ENCODE measurements at regions not wholly inside any gene's neighbourhood (a gene's known extent, or its start where the extent isn't known, plus 50 kb on each side); places are given as distances from the start of the nearest gene placed in this dataset.

DNA sequence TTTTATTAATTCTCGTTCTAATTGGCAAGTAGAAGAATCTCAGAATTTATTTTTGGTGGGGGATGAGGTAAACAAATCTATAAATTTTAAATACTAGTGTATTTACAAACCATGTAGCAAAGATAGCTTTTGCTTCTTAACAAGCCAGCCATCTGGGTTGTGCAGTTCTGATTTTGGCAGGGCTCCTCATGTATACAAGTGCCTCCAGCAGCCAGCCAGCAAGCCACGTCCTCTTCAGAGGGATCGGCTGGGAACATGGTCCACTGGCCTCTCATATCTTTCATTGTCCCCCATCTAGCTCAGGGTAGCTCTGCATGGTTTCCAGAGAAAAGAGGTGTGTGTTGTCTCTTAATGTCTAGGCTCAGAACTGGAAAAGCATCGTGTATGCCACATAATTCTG lies 659.1 kb downstream of the MRPL39 start:
- no peaks in the 10 kb centered on the region for H3K27me3 Mint-ChIP-seq
- ChIA-PET CTCF (no interaction called here), POLR2A (no interaction called here)
- DNase-seq = no peak
- no peak overlapping the region for H3K27ac Mint-ChIP-seq
- intact Hi-C loops (cut with micrococcal nuclease) = no loop called here
- H3K4me1 Mint-ChIP-seq (ENCODE audit: low read depth) = no peaks in the 10 kb centered on the region
- no peak overlapping the region for H3K4me3 Mint-ChIP-seq
- no peaks in the 10 kb centered on the region for H3K36me3 Mint-ChIP-seq
- no peaks in the 10 kb centered on the region for H3K9me3 Mint-ChIP-seq

- no peaks in the 10 kb centered on the region for H3K4me1 Mint-ChIP-seq (ENCODE audit: low read depth)
- H3K4me3 Mint-ChIP-seq = no peak overlapping the region
- no peak overlapping the region for H3K27ac Mint-ChIP-seq
- H3K36me3 Mint-ChIP-seq = no peaks in the 10 kb centered on the region
- intact Hi-C loops (cut with micrococcal nuclease) = no loop called here
- CTCF ChIA-PET = no interaction called here
- H3K27me3 Mint-ChIP-seq = no peaks in the 10 kb centered on the region
- POLR2A ChIA-PET = no interaction called here
- H3K9me3 Mint-ChIP-seq = no peaks in the 10 kb centered on the region
- no peak for DNase-seq
Observed at GRCh38 chr21:24945910-24946309, 661.4 kb downstream of the MRPL39 start.

DNA sequence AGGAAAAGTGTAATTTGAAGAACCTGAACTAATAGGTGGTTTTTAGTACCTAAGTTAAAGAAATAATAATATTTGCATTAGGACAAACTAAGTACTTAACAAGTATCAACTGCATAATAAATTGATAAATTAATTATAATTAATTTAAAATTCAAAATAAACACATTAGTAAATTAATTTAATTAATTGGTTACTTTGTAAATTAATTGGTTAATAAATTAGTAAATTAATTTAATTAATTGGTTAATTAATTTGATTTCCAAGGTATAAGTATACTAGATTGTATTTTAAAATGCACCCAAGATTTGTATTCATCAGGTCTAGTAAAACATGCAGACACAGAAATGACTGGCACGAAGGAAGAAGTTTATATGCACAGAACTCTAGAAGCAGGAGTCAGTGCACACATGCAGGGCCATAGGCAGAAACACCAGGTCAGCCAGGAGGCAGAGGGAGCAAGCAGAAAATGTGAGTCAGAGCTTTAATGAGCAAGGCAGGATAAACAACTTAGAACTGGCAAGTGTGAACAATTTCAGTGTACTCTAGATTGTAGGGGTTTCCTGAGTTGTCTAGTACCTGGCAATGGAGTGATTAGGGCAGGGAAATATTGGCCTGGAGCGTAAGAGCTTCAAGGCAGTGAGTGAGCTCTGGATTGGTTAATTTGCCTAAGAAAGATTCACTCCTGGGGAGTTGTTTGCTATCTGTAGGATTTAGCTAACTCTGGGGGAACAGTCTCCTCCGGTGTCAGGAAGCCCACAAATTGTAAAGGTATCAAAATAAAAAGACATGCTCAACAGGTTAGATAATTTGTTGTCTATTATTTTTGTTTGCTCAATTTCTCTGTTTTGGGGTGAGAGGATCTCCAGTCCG lies 665.7 kb downstream of the MRPL39 start:
- Mint-ChIP-seq H3K27ac (no peak overlapping the region), H3K4me3 (no peak overlapping the region), H3K4me1 (ENCODE audit: low read depth) (no peaks in the 10 kb centered on the region), H3K36me3 (no peaks in the 10 kb centered on the region), H3K27me3 (no peaks in the 10 kb centered on the region), H3K9me3 (no peaks in the 10 kb centered on the region)
- intact Hi-C loops (cut with micrococcal nuclease) = no loop called here
- DNase-seq = no peak
- ChIA-PET POLR2A (no interaction called here), CTCF (no interaction called here)

DNA sequence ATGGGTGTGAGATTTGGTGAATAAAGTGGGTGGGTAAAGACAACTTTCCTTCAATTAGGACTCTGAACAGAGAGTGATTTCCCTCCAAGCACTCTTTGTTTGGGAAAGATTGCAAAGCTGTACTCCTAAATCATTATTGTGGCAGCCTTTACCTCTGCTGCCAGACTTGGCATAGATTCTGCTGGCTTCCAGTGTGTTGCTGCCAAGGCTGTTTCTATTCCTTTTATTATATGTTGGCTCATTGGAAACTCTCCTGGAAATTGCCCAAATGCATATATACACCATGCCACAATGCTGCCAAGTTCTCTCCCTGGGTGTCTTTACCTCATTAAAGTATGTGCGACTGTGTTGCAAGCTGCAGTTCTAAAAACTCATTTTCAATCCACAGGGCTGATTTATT lies 668.0 kb downstream of the MRPL39 start:
- intact Hi-C loops (cut with micrococcal nuclease) = no loop called here
- Mint-ChIP-seq H3K27me3 (no peaks in the 10 kb centered on the region), H3K36me3 (no peaks in the 10 kb centered on the region), H3K27ac (no peak overlapping the region), H3K4me3 (no peak overlapping the region), H3K9me3 (no peaks in the 10 kb centered on the region), H3K4me1 (ENCODE audit: low read depth) (no peaks in the 10 kb centered on the region)
- no peak for DNase-seq
- ChIA-PET CTCF (no interaction called here), POLR2A (no interaction called here)

DNA sequence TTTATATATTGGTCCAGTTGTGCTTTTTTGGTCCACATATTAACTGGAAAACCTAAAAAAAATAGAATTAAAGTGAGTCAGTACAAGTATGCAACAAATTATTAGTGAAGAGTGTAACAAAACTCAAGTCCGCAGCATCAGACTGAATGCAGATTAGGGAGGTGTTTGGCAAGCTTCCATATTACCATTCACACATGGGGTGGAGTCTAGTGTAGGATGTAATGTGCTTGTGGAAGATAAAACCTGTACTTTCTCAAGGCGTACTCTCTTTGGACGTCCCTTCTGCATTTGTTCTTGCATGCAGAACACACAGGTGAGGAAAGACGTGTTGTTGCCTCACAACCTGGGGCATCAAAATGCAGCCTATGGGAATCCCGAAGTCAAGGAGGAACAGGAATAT lies 668.7 kb downstream of the MRPL39 start:
- Mint-ChIP-seq H3K4me3 (no peak overlapping the region), H3K27me3 (no peaks in the 10 kb centered on the region), H3K9me3 (no peaks in the 10 kb centered on the region), H3K4me1 (ENCODE audit: low read depth) (no peaks in the 10 kb centered on the region), H3K27ac (no peak overlapping the region), H3K36me3 (no peaks in the 10 kb centered on the region)
- no peak for DNase-seq
- POLR2A ChIA-PET = no interaction called here
- intact Hi-C loops (cut with micrococcal nuclease) = no loop called here
- CTCF ChIA-PET = no interaction called here

- intact Hi-C loops (cut with micrococcal nuclease) = no loop called here
- CTCF ChIA-PET = no interaction called here
- no peaks in the 10 kb centered on the region for H3K4me1 Mint-ChIP-seq (ENCODE audit: low read depth)
Observed at GRCh38 chr21:24935991-24936390, 671.3 kb downstream of the MRPL39 start.

DNA sequence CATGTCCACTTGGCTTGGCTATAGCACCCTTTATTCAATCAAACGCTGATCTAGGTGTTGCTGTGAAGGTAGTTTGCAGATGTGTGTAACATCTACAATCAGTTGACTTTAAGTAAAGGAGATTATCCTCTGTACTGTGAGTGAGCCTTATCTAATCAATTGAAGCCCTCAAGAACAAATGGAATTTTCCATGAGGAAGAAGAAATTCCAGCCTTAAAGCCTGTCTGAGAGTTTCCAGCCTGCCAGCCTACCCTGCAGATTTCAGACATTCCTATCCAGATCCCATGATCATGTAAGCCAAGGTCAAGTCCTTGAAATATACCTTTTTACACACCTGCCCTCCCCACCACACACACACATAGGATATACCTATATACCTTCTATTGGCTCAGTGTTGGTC lies 696.7 kb downstream of the MRPL39 start:
- intact Hi-C loops (cut with micrococcal nuclease) = no loop called here
- POLR2A ChIA-PET = no interaction called here
- Mint-ChIP-seq H3K36me3 (no peaks in the 10 kb centered on the region), H3K4me1 (ENCODE audit: low read depth) (no peaks in the 10 kb centered on the region), H3K27me3 (no peaks in the 10 kb centered on the region), H3K4me3 (no peak overlapping the region), H3K9me3 (peaks cover 6% of the 10 kb centered on the region), H3K27ac (no peak overlapping the region)
- CTCF ChIA-PET = no interaction called here
- DNase-seq = no peak

More at GRCh38 chr21:24935991-24936390, 671.3 kb downstream of the MRPL39 start:
- Mint-ChIP-seq H3K27ac (no peak overlapping the region), H3K27me3 (no peaks in the 10 kb centered on the region), H3K4me3 (no peak overlapping the region), H3K9me3 (no peaks in the 10 kb centered on the region), H3K36me3 (no peaks in the 10 kb centered on the region)
- POLR2A ChIA-PET = no interaction called here
- DNase-seq = no peak

DNA sequence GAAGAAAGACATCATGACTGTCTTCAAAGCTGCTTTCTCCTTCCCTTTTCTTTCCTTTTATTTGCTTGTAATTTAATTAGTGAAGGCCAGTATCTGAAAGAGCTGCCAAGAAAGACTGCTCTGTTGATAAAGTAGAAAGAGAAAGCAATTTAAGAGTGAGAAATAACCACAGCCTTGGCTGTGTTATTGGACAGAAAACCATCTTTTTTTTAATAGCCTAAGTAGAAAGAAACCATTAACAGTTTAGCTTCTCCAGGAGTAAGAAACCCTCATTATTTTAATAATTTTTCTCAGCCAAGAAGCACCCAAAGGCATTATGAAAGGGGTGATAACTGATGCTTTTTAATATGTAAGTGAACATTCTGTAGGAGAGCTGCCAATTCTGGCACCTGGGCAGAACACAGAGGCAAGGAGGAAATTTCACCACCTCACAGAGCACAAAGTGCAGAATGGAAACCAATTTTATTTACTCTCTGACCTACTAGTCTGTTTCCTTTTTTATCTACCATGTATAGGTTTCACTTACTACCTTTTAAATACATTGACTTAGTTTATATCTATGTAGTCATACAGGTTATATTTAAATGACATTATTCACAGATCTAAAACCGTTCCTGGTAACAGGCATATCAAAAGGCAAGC lies 703.2 kb downstream of the MRPL39 start:
- ChIA-PET CTCF (interaction anchor here (1.1 kb wide), 1 partner anchor 482 kb away, joined by 4 read pairs; no protein-coding TSS in a partner anchor), POLR2A (no interaction called here)
- DNase-seq = no peak
- Mint-ChIP-seq H3K36me3 (no peaks in the 10 kb centered on the region), H3K4me1 (ENCODE audit: low read depth) (no peaks in the 10 kb centered on the region), H3K27ac (no peak overlapping the region), H3K9me3 (no peaks in the 10 kb centered on the region), H3K27me3 (no peaks in the 10 kb centered on the region), H3K4me3 (no peak overlapping the region)
- intact Hi-C loops (cut with micrococcal nuclease) = no loop called here

DNA sequence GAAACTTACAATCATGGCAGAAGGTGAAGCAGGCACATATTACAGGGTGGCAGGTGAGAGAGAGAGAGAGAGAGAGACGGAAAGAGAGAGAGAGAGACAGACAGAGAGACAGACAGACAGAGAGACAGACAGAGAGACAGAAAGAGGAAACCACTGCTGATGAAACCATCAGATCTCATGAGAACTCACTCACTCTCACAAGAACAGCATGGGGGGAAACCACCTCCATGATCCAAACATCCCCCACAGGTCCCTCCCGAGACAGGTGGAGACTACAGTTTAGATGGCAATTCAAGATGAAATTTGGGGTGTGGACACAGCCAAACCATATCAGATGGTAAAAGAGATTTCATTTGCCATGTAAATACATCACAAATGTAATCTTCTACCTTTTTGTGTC lies 708.1 kb downstream of the MRPL39 start:
- Mint-ChIP-seq H3K27me3 (no peaks in the 10 kb centered on the region), H3K4me3 (no peak overlapping the region), H3K9me3 (no peaks in the 10 kb centered on the region), H3K36me3 (no peaks in the 10 kb centered on the region), H3K4me1 (ENCODE audit: low read depth) (no peaks in the 10 kb centered on the region), H3K27ac (no peak overlapping the region)
- no peak for DNase-seq
- CTCF ChIA-PET = no interaction called here
- POLR2A ChIA-PET = no interaction called here
- intact Hi-C loops (cut with micrococcal nuclease) = loop anchor here (10.0 kb wide), 1 partner anchor 486 kb away; no protein-coding TSS in a partner anchor

DNA sequence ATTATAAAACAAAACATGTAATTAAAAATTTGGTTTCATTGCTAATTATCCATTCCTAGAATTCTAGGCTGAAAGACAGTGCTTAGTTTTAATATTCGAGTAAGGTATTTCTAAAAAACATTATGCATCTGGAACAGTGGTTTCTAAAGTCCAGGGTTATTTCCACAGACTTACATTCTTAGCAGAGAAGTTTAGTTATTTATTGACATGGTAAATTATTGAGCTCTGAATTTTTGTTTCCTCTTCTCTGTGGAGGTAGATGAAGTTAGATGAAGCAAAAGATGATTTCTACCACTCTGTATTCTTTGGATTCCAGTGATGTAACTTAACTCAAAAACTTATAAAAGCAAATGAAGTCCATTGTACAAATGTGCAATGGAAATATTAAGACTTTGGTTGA lies 709.4 kb downstream of the MRPL39 start:
- H3K36me3 Mint-ChIP-seq = no peaks in the 10 kb centered on the region
- no peaks in the 10 kb centered on the region for H3K4me1 Mint-ChIP-seq (ENCODE audit: low read depth)
- intact Hi-C loops (cut with micrococcal nuclease) = loop anchor here (10.0 kb wide), 1 partner anchor 487 kb away; no protein-coding TSS in a partner anchor
- H3K4me3 Mint-ChIP-seq = no peak overlapping the region
- no peak overlapping the region for H3K27ac Mint-ChIP-seq
- ChIA-PET CTCF (no interaction called here), POLR2A (no interaction called here)
- H3K27me3 Mint-ChIP-seq = no peaks in the 10 kb centered on the region
- no peak for DNase-seq
- peaks cover 2% of the 10 kb centered on the region for H3K9me3 Mint-ChIP-seq

- POLR2A ChIA-PET = no interaction called here
- no peaks in the 10 kb centered on the region for H3K27me3 Mint-ChIP-seq
- no peaks in the 10 kb centered on the region for H3K36me3 Mint-ChIP-seq
- CTCF ChIA-PET = interaction anchor here (1.9 kb wide), 1 partner anchor 489 kb away, joined by 6 read pairs; no protein-coding TSS in a partner anchor
- no peak for DNase-seq
- H3K9me3 Mint-ChIP-seq = peaks cover 6% of the 10 kb centered on the region
- no peak overlapping the region for H3K4me3 Mint-ChIP-seq
- intact Hi-C loops (cut with micrococcal nuclease) = loop anchor here (10.0 kb wide), 1 partner anchor 488 kb away; no protein-coding TSS in a partner anchor
- no peaks in the 10 kb centered on the region for H3K4me1 Mint-ChIP-seq (ENCODE audit: low read depth)
- no peak overlapping the region for H3K27ac Mint-ChIP-seq
Observed at GRCh38 chr21:24896735-24897124, 710.6 kb downstream of the MRPL39 start.

DNA sequence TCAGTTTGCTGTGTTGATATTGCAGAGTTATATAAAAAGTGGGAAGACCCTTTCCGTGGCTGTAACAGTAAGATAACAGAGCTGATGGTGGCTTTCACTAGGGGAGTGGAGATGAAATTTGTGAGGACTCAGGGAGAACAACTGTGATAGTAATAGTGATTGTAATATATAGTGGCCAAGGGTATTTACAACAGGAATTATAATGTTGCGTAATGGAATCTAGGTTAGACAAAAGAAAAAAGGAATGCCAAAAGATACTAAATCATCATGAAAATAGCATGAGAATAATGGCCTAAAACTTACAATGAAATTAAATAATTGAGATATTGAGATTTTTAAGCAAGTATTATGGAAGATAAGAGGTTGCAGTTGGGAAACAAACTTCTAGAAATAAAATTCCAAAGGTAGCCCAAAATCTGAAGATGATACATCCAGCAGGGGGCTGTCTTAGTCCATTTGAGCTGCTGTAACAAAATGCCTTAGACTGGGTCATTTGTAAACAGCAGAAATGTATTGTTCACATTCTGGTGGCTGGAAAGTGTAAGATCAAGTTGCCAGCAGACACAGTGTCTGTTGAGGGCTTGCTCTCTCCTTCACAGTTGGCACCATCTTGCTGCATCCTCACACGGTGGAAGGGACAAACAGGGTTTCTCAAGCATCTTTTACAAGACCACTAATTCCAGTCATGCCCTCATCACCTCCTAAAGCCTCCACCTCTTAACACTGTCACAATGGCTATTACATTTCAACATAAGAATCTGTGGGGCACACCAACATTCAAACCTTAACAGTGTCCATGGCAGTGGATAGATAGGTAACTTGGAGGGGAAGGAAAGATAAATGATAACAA lies 711.2 kb downstream of the MRPL39 start:
- POLR2A ChIA-PET = no interaction called here
- no peak for DNase-seq
- H3K9me3 Mint-ChIP-seq = peaks cover 6% of the 10 kb centered on the region
- no peak overlapping the region for H3K4me3 Mint-ChIP-seq
- H3K27me3 Mint-ChIP-seq = no peaks in the 10 kb centered on the region
- no peak overlapping the region for H3K27ac Mint-ChIP-seq
- CTCF ChIA-PET = interaction anchor here (1.9 kb wide), 1 partner anchor 490 kb away, joined by 6 read pairs; no protein-coding TSS in a partner anchor
- intact Hi-C loops (cut with micrococcal nuclease) = loop anchor here (10.0 kb wide), 1 partner anchor 489 kb away; no protein-coding TSS in a partner anchor
- no peaks in the 10 kb centered on the region for H3K36me3 Mint-ChIP-seq
- H3K4me1 Mint-ChIP-seq (ENCODE audit: low read depth) = no peaks in the 10 kb centered on the region

All from activated CD4-positive, alpha-beta memory T cell treated with anti-CD3 and anti-CD28 coated beads for 36 hours (primary cell).